ENCODE measurements at regions not wholly inside any gene's neighbourhood (a gene's known extent, or its start where the extent isn't known, plus 50 kb on each side); places are given as distances from the start of the nearest gene placed in this dataset.

DNA sequence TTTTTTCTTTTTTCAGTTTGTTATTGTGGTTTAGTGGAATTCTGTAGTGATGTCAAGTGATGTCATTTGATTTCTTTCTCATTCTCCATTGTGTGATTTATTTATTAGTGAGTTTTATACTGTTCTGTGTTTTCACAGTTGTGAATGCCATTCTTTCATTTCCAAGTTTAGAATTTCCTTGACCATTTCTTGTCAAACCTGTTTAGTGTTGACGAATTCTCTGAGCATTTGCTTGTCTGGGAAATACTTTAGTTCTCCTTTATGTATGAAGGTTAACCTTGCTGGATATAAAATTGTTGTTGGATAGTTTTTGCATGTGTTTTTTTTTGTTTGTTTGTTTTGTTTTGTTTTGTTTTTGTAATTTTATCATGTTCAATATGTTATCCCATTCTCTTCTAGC lies 633.6 kb upstream of the FAT3 start:
- intact Hi-C loops (cut with DNase I): no loop called here
- TF ChIP-seq, protein P1, sequence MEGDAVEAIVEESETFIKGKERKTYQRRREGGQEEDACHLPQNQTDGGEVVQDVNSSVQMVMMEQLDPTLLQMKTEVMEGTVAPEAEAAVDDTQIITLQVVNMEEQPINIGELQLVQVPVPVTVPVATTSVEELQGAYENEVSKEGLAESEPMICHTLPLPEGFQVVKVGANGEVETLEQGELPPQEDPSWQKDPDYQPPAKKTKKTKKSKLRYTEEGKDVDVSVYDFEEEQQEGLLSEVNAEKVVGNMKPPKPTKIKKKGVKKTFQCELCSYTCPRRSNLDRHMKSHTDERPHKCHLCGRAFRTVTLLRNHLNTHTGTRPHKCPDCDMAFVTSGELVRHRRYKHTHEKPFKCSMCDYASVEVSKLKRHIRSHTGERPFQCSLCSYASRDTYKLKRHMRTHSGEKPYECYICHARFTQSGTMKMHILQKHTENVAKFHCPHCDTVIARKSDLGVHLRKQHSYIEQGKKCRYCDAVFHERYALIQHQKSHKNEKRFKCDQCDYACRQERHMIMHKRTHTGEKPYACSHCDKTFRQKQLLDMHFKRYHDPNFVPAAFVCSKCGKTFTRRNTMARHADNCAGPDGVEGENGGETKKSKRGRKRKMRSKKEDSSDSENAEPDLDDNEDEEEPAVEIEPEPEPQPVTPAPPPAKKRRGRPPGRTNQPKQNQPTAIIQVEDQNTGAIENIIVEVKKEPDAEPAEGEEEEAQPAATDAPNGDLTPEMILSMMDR (IDR thresholded peaks at IDR 0.05): no peak
- TF ChIP-seq EP300 (IDR thresholded peaks at IDR 0.05) (no peak), POLR2A (IDR thresholded peaks at IDR 0.05; ENCODE audit: low read depth) (no peak), POLR2AphosphoS5 (IDR thresholded peaks at IDR 0.05) (no peak)
- no peak for DNase-seq (ENCODE audit: extremely low spot score)

DNA sequence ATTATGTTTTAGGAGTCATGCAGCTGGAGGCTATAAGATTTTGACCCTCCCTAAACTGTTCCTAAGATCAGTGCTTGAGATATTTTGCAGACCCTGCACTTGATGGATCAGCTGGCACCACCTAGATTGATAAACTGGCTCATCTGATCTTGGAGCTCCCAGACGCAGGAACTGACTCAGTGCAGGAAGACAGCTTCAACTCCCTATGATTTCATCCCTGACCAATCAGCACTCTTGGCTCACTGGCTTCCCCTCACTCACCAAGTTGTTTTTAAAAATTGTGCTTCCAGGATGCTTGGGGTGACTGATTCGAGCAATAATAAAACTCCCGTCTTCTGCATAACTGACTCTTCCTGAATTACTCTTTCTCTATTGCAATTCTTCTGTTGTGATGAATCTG lies 637.5 kb upstream of the FAT3 start:
- intact Hi-C loops (cut with DNase I): no loop called here
- DNase-seq (ENCODE audit: extremely low spot score): no peak
- TF ChIP-seq EP300 (IDR thresholded peaks at IDR 0.05) (no peak), POLR2A (IDR thresholded peaks at IDR 0.05; ENCODE audit: low read depth) (no peak), POLR2AphosphoS5 (IDR thresholded peaks at IDR 0.05) (no peak)
- TF ChIP-seq, protein P1 (IDR thresholded peaks at IDR 0.05): no peak
- Histone ChIP-seq H3K4me1 (no peaks in the 10 kb centered on the region), H3K36me3 (no peaks in the 10 kb centered on the region), H3K27ac (replicated peaks in 1 of 4) (no peak overlapping the region), H3K9me3 (peaks cover 0 to 11% (median 5%) of the 10 kb centered on the region in 4 donors), H3K4me3 (no peak overlapping the region), H3K27me3 (no peaks in the 10 kb centered on the region)
- 75% methylated on average over 3 of the region's 3 CpGs for WGBS

More for the DNA sequence above, 633.6 kb upstream of the FAT3 start:
- peaks cover 0 to 11% (median 3%) of the 10 kb centered on the region in 4 donors for H3K9me3 ChIP-seq
- no peaks in the 10 kb centered on the region for H3K36me3 ChIP-seq
- H3K4me1 ChIP-seq: no peaks in the 10 kb centered on the region
- WGBS: 90% methylated on average over 1 of the region's 1 CpG
- no peaks in the 10 kb centered on the region for H3K27me3 ChIP-seq
- H3K4me3 ChIP-seq: no peak overlapping the region
- H3K27ac ChIP-seq (replicated peaks in 1 of 4): no peak overlapping the region

DNA sequence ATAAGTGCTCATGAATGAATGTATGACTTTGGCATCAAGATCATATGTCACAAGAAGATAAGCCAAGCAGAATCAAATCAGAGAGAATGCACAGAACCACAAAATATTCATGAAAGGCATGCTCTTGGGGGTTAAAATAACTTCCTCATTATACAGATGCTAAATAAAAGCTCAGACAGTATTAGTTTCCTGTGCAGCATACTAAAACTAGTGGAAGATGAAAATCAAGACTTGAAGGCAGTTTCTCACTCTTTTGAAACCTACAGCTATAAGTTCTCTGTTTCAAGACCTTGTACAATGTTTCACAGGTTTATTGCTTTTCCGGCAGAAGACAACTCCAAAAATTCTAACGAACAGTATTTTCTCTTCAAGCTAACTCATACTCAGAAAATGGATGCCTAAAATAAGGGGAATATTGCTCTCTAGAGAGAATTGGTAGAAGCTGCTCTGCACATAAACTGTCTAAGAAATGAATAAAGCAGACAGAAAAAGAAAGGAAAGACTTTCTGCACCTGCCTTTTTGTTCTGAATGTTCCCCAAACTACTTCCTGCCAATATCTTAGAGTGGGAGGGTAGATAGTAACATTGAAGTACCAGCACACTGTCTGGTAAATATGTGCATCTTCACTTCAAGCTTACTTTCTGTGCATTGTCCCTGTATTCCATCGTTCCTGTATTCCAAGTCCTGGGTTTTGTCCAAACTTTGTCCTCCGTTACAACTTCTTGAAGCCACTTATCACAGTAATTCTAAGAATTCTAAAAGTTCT lies 639.4 kb upstream of the FAT3 start:
- no peak for TF ChIP-seq POLR2AphosphoS5 (IDR thresholded peaks at IDR 0.05)
- TF ChIP-seq, protein P1 (IDR thresholded peaks at IDR 0.05): no peak
- Histone ChIP-seq H3K4me1 (no peaks in the 10 kb centered on the region), H3K36me3 (no peaks in the 10 kb centered on the region), H3K9me3 (peaks cover 0 to 8% (median 2%) of the 10 kb centered on the region in 4 donors), H3K4me3 (no peak overlapping the region), H3K27me3 (no peaks in the 10 kb centered on the region), H3K27ac (replicated peaks in 1 of 4) (no peak overlapping the region)
- WGBS: 78% methylated on average over 4 of the region's 4 CpGs
- intact Hi-C loops (cut with DNase I): no loop called here
- DNase-seq (ENCODE audit: extremely low spot score): no peak

DNA sequence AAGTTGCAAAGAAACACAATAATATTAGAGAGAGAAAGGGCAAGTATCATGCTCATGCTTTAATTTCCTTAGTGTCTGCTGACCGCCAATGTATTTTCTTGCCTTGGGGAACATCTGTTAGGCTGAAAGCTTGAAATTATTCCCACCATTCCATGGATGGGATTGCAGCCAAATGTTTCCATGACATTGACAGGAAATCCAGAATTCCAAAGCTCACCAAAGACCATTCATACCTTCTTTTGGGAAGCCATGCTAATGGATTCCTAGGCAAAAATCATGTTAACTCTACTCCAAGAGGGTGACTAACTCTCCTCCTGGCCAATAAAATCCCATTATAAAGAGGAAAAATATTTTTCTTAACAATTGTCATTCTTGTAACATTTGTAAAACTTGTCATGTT lies 661.4 kb upstream of the FAT3 start:
- no peak overlapping the region for H3K4me3 ChIP-seq
- WGBS: 92% methylated on average over 1 of the region's 1 CpG
- TF ChIP-seq POLR2AphosphoS5 (IDR thresholded peaks at IDR 0.05) (no peak), EP300 (IDR thresholded peaks at IDR 0.05) (no peak), POLR2A (IDR thresholded peaks at IDR 0.05; ENCODE audit: low read depth) (no peak)
- TF ChIP-seq, protein P1 (IDR thresholded peaks at IDR 0.05): no peak
- H3K9me3 ChIP-seq: no peaks in the 10 kb centered on the region
- H3K27ac ChIP-seq (replicated peaks in 1 of 4): no peak overlapping the region
- no peak for DNase-seq (ENCODE audit: extremely low spot score)
- no peaks in the 10 kb centered on the region for H3K27me3 ChIP-seq
- H3K4me1 ChIP-seq: no peaks in the 10 kb centered on the region
- intact Hi-C loops (cut with DNase I): no loop called here
- no peaks in the 10 kb centered on the region for H3K36me3 ChIP-seq

DNA sequence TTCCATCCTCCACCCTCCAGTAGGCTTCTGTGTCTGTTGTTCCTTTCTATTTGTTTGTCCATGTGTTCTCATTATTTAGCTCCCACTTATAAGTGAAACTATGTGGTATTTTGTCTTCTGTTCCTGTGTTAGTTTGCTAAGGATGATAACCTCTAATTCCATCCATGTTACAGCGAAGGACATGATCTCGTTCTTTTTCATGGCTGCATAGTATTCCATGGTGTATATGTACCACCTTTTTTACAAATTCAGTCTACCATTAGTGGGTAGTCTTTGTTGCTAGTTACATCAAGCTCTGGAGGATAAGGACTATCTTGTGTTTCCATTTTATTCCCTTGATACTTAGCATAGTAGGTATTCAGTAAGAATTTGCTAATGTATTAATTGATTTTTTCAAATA lies 664.2 kb upstream of the FAT3 start:
- no peaks in the 10 kb centered on the region for H3K36me3 ChIP-seq
- no peak overlapping the region for H3K4me3 ChIP-seq
- H3K27me3 ChIP-seq: no peaks in the 10 kb centered on the region
- H3K27ac ChIP-seq (replicated peaks in 1 of 4): no peak overlapping the region
- no peaks in the 10 kb centered on the region for H3K4me1 ChIP-seq
- no peaks in the 10 kb centered on the region for H3K9me3 ChIP-seq
- TF ChIP-seq, protein P1 (IDR thresholded peaks at IDR 0.05): no peak
- TF ChIP-seq POLR2A (IDR thresholded peaks at IDR 0.05; ENCODE audit: low read depth): no peak
- TF ChIP-seq EP300 (IDR thresholded peaks at IDR 0.05): no peak
- TF ChIP-seq POLR2AphosphoS5 (IDR thresholded peaks at IDR 0.05): no peak
- DNase-seq (ENCODE audit: extremely low spot score): no peak
- WGBS: 84% methylated on average over 2 of the region's 2 CpGs
- intact Hi-C loops (cut with DNase I): no loop called here
